MM.1S (cell line): ENCODE measurements at regions not wholly inside any gene's neighbourhood (a gene's known extent, or its start where the extent isn't known, plus 50 kb on each side); places are given as distances from the start of the nearest gene placed in this dataset.

Experiments used
- EZH2 ChIP-seq: fragments of 300-600 bp; sonication (generic); optimal IDR thresholded peaks from 2 replicates; pipeline ENCODE3; 2017; ENCODE audit warnings: low read depth, mild to moderate bottlenecking, antibody characterized with exemption, low read length, mixed read lengths
- EZH2phosphoT487 ChIP-seq: fragments of 300-600 bp; sonication (generic); IDR thresholded peaks from 2 replicates; pipeline ENCODE4 v1.6.1; 2018; ENCODE audit warnings: antibody characterized with exemption, low read length
- TF ChIP-seq, protein P1 (sequence below): fragments of 300-600 bp; sonication (generic); IDR thresholded peaks from 2 replicates; pipeline ENCODE4 v1.5.1; 2016; ENCODE audit warnings: antibody characterized with exemption, low read length, mixed read lengths

DNA sequence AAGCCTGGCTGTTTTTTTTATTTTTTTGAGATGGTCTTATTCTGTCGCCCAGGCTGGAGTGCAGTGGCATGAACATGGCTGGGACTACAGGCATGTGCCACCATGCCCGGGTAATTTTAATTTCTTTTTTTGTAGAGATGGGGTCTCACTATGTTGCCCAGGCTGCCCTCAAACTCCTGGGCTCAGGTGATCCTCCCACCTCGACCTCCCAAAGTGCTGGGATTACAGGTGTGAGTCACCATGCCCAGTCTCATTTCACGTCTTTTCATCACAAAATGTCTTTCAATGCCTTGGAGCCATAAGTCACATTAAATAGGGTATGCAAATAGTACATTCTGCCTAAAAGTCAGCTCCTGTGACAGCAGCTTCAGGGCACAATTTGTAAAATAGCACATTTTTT lies 52.8 kb downstream of the SOX2 start:
- TF ChIP-seq, protein P1, sequence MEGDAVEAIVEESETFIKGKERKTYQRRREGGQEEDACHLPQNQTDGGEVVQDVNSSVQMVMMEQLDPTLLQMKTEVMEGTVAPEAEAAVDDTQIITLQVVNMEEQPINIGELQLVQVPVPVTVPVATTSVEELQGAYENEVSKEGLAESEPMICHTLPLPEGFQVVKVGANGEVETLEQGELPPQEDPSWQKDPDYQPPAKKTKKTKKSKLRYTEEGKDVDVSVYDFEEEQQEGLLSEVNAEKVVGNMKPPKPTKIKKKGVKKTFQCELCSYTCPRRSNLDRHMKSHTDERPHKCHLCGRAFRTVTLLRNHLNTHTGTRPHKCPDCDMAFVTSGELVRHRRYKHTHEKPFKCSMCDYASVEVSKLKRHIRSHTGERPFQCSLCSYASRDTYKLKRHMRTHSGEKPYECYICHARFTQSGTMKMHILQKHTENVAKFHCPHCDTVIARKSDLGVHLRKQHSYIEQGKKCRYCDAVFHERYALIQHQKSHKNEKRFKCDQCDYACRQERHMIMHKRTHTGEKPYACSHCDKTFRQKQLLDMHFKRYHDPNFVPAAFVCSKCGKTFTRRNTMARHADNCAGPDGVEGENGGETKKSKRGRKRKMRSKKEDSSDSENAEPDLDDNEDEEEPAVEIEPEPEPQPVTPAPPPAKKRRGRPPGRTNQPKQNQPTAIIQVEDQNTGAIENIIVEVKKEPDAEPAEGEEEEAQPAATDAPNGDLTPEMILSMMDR: no peak
- TF ChIP-seq EZH2 (no peak), EZH2phosphoT487 (no peak)
